Kidney glomerular epithelial cell (primary cell): ENCODE measurements at regions not wholly inside any gene's neighbourhood (a gene's known extent, or its start where the extent isn't known, plus 50 kb on each side); places are given as distances from the start of the nearest gene placed in this dataset.
A peak's percentile ranks its signal among the peaks of the same experiment; 100 is the strongest.

Source experiments
- DNase-seq: peaks from one replicate; lab custom pipeline; 2025; lab: John Stamatoyannopoulos, UW

DNA sequence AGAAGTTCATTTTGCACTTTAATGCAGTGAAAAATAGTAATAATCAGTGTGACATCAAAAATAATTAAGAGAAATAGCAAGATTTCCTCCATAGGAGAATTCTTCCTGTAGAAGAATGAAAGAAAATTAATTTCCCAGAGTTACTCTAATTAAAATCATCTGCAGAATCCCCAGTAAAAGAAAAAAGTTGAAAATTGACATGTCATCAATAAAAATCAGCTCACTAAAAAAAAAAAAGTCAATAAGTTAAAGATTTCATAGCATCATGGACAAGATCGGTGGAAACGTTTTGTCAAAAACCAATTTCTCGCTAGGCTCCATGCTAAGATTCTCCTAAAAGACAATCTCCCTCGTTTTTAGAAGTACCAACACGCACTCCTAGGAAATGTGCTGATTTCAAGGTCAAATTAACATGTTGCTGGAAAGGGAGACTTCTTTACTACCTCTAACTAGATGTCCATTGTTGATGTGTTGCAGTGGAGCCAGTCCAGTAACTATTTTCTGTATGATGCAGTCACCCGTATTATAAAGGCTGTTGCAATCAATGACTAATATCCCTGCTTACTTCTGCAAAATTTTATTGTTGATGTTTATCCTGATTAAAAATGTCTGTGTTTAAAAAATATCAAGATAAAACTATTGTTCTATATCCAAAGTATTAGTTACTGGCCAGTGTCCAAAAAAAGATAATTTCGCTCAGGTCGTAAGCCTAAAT, 591.9 kb upstream of the MGMT start:
- no peak for DNase-seq

- peak; percentile 19 for DNase-seq
Measured at GRCh38 chr10:128875956-128876736, 590.9 kb upstream of the MGMT start.

- no peak for DNase-seq
Measured at GRCh38 chr10:128877141-128877540, 589.9 kb upstream of the MGMT start.

DNA sequence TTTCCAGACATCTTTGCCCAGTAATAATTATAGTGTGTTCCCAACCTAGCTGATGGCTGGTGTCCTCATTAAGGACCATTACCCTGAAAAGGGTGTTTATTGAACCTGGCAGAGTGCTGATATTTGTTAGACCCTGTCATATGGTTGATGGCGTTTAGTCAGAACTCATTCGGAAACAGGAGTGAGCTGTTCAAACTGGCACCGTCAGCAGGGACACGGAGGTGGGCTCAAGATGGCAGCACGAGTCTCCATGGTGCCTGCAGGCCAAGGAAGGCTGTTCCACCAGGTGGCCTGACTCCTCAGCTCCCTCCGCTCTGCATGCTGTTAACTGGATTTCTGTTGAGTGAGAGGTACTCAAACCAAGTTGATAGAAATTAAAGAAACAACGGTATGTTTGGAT, 589.1 kb upstream of the MGMT start:
- no peak for DNase-seq

DNA sequence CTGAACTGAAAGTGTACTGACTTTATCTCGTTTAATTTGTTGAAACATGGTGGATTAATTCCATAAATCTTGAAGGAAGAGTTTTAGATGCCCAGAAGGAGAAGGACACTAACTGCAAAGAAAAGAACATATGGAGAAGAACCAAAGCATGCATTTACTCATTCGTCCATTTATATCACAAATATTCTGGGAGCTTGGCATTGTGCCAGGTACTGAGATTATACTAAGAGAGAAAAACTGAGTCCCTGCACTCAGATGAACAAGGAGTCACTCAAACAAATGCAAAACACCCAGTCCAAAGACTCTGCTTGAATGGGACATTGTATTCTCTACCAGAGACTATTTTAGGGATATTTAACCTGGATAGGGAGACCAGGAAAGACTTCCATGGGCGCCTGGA, 588.0 kb upstream of the MGMT start:
- no peak for DNase-seq

DNA sequence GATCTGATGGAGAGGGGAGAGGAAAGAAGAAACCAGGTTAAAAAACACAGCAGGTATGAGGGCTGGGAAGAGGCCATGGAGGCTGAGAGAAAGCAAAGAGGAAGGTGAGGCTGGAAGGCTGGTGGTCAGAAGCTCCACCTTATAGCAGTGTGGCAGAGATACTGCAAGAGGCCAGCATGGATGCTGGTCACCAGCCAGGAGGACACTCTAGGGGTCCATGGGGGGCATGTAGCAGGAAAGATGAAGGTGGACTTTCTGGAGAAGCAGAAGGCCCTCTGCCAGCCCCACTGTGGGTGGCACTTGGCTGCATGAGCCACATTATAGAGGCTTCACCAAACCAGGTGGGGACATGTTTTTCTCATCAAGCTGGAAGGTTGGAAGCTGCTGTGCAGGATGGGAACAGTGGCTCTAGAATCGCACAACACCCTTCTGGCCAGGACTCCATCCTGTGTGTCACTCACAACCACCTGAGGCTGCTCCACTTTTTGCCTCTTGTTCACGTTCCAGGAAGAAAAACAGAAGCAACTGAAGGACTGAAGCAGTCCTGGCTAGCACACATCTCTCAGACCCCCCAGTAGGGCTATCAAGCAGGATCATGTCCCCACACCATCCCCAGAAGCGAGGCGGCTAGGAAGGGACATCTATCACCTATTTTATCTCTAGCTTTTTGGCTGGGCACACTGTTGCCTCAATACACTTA, 587.5 kb upstream of the MGMT start:
- DNase-seq: no peak

DNA sequence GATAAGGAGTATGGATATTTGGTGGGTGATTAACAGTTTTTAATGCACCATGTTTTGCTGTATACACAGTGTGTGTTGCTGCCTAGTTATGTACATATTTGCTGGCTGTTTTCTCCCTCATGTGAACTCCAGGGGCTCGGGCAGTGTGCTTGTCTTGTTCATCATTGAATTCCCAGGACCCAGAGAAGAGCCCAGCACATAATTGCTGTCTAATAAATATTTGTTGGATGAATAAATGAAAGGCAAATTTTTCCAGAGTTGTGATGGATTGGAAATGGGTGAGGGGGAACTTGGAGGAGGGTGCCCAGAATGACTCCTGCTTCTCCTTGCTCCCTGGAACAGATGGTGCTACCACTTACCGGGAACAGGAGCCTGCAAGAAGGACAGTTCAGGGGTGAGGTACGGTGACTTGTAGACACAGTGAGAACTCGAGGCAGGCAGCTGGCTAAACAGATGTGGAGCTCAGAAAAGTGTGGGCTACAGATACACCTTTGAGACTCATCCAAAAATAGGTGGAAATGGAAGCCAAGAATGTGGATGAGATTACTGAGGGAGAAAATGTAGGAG, 586.8 kb upstream of the MGMT start:
- DNase-seq: no peak

DNA sequence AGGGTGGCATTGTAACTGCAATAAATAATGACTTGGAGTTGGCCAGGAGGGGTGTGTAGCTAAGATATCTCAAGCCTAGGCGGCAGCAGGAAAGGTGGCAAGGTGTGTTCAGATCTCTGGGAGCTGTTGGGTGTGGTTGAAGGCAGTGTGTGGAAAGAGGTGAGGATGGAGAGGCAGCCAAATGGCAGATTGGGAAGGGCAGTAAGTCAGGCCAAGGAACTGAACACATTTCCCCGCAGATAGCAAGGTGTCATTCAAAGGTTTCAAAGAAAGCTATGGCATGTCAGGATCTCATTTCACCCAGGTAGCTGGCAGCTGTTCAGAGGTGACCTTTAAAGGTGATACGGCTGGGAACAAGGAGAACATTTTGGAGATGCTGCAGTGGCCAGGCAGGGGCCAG, 586.0 kb upstream of the MGMT start:
- DNase-seq: no peak

- no peak for DNase-seq
Measured at GRCh38 chr10:128883231-128884032, 583.6 kb upstream of the MGMT start.

DNA sequence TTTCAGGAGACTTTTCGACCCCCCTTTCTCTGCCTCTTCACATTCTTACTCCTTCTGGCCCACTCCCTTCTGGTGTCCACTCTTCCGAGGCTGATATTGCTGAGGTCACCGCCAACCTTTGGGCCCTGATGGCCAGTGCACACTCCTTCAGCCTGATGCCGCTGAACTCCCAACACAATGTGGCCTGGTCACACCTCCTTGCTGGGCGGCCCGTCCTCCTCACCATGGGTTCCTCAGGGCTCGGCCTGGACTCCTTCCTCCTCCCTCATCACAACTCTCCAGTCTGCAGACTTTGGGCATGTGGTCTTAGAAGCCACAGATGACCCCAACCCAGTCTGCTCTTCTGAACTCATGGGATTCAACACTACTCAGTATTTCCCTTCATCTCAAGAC, 583.0 kb upstream of the MGMT start:
- no peak for DNase-seq

DNA sequence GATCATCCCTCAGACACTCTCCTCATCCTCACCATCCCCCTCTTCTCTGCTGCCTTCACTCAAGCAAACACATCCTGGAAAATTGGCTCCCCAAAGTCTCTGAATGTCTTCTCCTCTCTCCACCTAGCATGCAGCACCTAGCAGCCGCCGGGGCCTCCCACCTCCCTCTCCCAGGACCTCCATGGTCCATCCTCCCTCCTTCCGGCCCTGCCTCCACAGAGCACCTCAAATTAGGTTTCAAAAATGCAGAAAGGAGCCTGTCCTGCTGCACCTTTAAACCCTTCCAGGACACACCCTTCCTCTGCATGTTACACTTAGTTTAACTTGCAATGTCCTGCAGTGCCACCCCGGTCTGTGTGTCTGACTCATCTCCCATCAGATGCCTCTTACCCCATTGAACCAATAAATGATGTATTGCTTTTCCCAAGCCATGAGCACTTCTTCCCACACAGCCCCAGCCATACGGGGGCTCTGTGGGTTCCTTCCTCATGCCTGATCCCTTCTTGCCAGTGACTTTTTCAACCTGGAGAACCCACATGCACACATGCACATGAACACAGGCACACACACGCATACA, 582.5 kb upstream of the MGMT start:
- no peak for DNase-seq

DNA sequence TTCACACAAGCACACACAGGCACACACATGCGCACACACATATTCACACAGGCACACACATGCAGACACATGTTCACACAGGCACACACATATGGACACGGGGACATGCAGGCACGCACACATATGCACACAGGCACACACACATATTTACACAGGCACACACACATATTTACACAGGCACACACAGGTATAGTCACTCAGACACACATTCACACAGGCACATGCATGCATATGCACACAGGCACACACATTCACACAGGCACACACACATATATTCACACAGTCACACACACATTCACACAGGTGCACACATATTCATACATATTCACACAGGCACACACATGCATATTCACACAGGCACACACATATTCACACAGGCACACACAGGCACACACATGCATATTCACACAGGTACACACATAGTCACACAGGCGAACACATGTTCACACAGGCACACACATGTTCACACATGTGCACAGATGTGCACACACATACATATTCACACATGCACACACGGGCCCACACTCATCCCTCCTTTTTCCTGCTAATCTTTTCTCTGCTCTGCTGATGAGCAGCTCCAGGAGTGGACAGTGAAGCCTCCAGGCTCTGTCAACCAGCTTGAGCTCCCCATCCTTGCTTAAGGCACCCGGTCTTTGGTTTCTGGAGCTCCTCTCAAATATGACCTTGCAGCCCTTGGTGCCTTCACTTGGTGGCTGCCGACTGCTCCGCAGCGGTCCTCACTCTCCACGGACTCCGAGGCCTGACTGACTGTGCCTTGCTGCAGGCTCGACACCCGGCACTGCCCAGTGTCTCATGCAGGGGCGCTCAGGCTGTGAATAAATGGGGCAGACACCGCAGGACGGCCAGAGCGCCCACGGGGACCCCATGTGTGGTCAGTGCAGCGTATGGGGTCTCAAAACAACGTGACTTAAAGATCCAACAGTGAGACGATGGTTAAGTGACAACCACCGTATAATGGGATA, 581.2 kb upstream of the MGMT start:
- no peak for DNase-seq

- DNase-seq: no peak
Measured at GRCh38 chr10:128887856-128888255, 579.2 kb upstream of the MGMT start.

DNA sequence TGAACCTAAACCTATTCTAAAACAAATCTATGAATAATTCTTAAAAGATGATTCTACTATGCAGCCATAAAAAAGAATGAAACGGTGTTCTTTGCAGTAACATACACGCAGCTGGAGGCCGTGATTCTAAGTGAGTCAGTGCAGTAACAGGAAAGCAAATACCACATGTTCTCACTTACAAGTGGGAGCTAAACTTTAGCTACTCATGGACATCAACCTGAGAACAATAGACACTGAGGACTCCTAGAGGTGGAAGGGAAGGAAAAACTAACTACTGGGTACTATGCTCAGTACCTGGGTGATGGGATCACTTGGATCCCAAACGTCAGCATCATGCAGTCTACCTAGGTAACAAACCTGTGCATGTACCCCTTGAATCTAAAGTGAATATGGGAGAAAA, 575.0 kb upstream of the MGMT start:
- no peak for DNase-seq

DNA sequence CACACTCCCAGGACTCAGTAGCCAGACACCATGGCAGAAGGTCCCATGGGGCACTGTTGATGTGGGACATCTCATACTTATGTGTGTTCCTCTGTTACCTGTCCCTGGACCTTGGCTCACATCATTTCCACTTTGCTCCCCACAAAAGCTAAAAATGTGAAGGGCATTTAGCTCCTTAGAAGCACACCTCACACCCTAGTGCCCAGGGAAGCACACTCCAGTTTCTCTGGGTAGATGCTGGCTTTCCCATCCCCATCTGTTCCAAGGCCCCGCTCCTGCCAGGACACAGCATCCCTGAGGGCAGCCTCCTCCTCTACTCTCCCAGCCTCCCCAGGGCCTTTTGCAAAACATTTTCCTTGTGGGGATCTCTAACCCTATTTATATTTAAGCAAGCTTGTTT, 572.4 kb upstream of the MGMT start:
- DNase-seq: no peak

DNA sequence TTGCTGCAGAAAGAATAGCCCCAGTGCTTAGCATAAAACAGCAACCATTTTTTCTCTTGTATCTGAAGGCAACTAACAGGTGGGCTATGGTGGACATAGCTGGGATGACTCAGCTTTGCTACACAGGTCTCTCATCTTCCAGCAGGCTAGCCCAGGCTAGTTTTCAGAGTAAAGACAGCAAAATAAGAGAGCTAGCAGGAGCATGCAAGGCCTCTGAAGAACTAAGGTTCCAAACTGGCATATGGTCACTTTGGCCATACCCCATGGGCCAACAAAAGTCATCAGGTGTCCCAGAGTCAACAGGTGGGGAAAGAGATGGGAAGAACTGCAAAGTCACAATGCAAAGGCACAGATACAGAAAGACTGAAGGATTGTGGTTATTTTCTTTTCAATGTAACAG, 571.6 kb upstream of the MGMT start:
- no peak for DNase-seq

DNA sequence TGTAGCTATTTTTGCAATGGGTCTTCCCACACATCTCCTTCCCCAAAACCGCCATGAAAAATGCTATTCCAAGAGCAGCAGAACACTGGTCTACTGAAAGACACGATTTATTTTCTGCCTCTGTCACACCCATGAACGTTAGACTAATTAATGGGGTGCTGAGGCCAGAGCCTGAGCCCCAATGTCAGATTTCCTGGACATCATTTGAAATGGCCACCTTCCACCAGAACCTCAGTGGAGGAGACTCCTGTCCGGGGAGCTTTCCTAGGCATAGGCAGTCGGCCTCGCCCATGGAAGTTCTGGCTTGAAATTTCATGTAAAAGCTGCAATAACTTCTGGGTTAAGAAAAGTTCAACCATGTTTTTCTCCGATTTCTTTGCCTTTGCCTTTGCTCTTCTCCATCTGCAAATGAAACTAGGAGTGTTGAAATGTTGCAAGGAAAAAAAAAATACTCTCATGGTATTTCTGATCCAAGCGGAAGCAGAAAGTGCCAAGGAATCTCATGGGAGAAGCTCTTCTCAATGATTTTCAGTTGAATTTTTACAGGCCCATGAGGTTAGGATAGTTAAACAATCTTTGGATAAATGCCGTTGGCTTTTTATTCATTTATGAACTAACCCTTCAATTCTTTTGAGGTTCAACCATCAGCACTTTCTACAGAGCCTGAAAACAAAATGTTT, 570.8 kb upstream of the MGMT start:
- no peak for DNase-seq

GRCh38 chr10:128896963-128897362, 570.1 kb upstream of the MGMT start:
- no peak for DNase-seq

- no peak for DNase-seq
Measured at GRCh38 chr10:128897401-128898129, 569.5 kb upstream of the MGMT start.
